ENCODE measurements at regions not wholly inside any gene's neighbourhood (a gene's known extent, or its start where the extent isn't known, plus 50 kb on each side); places are given as distances from the start of the nearest gene placed in this dataset.
"Not testable (repeated sequence)": the region's sequence is repeated elsewhere in the genome, so short reads cannot be mapped to it uniquely, and the experiment has no call there.

GRCh38 chr7:28329661-28330363, 82.5 kb upstream of the CREB5 start:
- no peaks in the 10 kb centered on the region for H3K27me3 ChIP-seq (ENCODE audit: insufficient read depth, low read length)
- no peaks in the 10 kb centered on the region for H3K36me3 ChIP-seq (ENCODE audit: insufficient read depth, low read length)
- H3K9ac ChIP-seq (ENCODE audit: low read depth, low read length): no peak overlapping the region
- H3K4me3 ChIP-seq (ENCODE audit: low read length): no peak overlapping the region
- H3K4me1 ChIP-seq (ENCODE audit: insufficient read depth, low read length): peaks cover 8% of the 10 kb centered on the region; the same call in 1 of the 2 replicates
- WGBS: 93% methylated on average over 6 of the region's 6 CpGs
- no peaks in the 10 kb centered on the region for H3K9me3 ChIP-seq (ENCODE audit: insufficient read depth, low read depth, low read length)
- no peak overlapping the region for H3K27ac ChIP-seq (ENCODE audit: low read depth, low read length)

GRCh38 chr7:28330384-28331070, 81.8 kb upstream of the CREB5 start:
- Histone ChIP-seq H3K36me3 (ENCODE audit: insufficient read depth, low read length) (no peaks in the 10 kb centered on the region), H3K4me3 (ENCODE audit: low read length) (no peak overlapping the region), H3K9ac (ENCODE audit: low read depth, low read length) (no peak overlapping the region), H3K27ac (ENCODE audit: low read depth, low read length) (no peak overlapping the region), H3K9me3 (ENCODE audit: insufficient read depth, low read depth, low read length) (no peaks in the 10 kb centered on the region), H3K4me1 (ENCODE audit: insufficient read depth, low read length) (peaks cover 8% of the 10 kb centered on the region; the same call in 1 of the 2 replicates), H3K27me3 (ENCODE audit: insufficient read depth, low read length) (no peaks in the 10 kb centered on the region)
- 94% methylated on average over 3 of the region's 4 CpGs for WGBS

- Histone ChIP-seq H3K27ac (ENCODE audit: low read depth, low read length) (no peak overlapping the region), H3K36me3 (ENCODE audit: insufficient read depth, low read length) (no peaks in the 10 kb centered on the region), H3K4me3 (ENCODE audit: low read length) (no peak overlapping the region), H3K9me3 (ENCODE audit: insufficient read depth, low read depth, low read length) (no peaks in the 10 kb centered on the region), H3K9ac (ENCODE audit: low read depth, low read length) (no peak overlapping the region), H3K27me3 (ENCODE audit: insufficient read depth, low read length) (no peaks in the 10 kb centered on the region), H3K4me1 (ENCODE audit: insufficient read depth, low read length) (peaks cover 8% of the 10 kb centered on the region; the same call in 1 of the 2 replicates)
- WGBS: 95% methylated on average over 4 of the region's 4 CpGs
Measured at GRCh38 chr7:28332046-28332445, 80.3 kb upstream of the CREB5 start.

- H3K27me3 ChIP-seq (ENCODE audit: insufficient read depth, low read length); H3K36me3 ChIP-seq (ENCODE audit: insufficient read depth, low read length): not testable (repeated sequence)
Measured at GRCh38 chr7:28333548-28333947, 78.8 kb upstream of the CREB5 start.

GRCh38 chr7:28336806-28337205, 75.5 kb upstream of the CREB5 start:
- Histone ChIP-seq H3K9me3 (ENCODE audit: insufficient read depth, low read depth, low read length) (no peaks in the 10 kb centered on the region), H3K27ac (ENCODE audit: low read depth, low read length) (no peak overlapping the region), H3K27me3 (ENCODE audit: insufficient read depth, low read length) (no peaks in the 10 kb centered on the region), H3K9ac (ENCODE audit: low read depth, low read length) (no peak overlapping the region), H3K4me1 (ENCODE audit: insufficient read depth, low read length) (no peaks in the 10 kb centered on the region), H3K36me3 (ENCODE audit: insufficient read depth, low read length) (no peaks in the 10 kb centered on the region), H3K4me3 (ENCODE audit: low read length) (no peak overlapping the region)
- 100% methylated on average over 1 of the region's 2 CpGs for WGBS

More at GRCh38 chr7:28333548-28333947, 78.8 kb upstream of the CREB5 start:
- H3K4me1 ChIP-seq (ENCODE audit: insufficient read depth, low read length); H3K9me3 ChIP-seq (ENCODE audit: insufficient read depth, low read depth, low read length); H3K27ac ChIP-seq (ENCODE audit: low read depth, low read length); H3K9ac ChIP-seq (ENCODE audit: low read depth, low read length); H3K4me3 ChIP-seq (ENCODE audit: low read length): not testable (repeated sequence)

GRCh38 chr7:28338041-28338440, 74.3 kb upstream of the CREB5 start:
- H3K4me1 ChIP-seq (ENCODE audit: insufficient read depth, low read length): no peaks in the 10 kb centered on the region
- H3K36me3 ChIP-seq (ENCODE audit: insufficient read depth, low read length): no peaks in the 10 kb centered on the region
- WGBS: 86% methylated on average over 3 of the region's 3 CpGs
- H3K9ac ChIP-seq (ENCODE audit: low read depth, low read length): no peak overlapping the region
- H3K27me3 ChIP-seq (ENCODE audit: insufficient read depth, low read length): no peaks in the 10 kb centered on the region
- no peak overlapping the region for H3K4me3 ChIP-seq (ENCODE audit: low read length)
- no peaks in the 10 kb centered on the region for H3K9me3 ChIP-seq (ENCODE audit: insufficient read depth, low read depth, low read length)
- H3K27ac ChIP-seq (ENCODE audit: low read depth, low read length): no peak overlapping the region

- Histone ChIP-seq H3K36me3 (ENCODE audit: insufficient read depth, low read length) (no peaks in the 10 kb centered on the region), H3K9me3 (ENCODE audit: insufficient read depth, low read depth, low read length) (no peaks in the 10 kb centered on the region), H3K27ac (ENCODE audit: low read depth, low read length) (no peak overlapping the region), H3K4me1 (ENCODE audit: insufficient read depth, low read length) (no peaks in the 10 kb centered on the region), H3K9ac (ENCODE audit: low read depth, low read length) (no peak overlapping the region), H3K27me3 (ENCODE audit: insufficient read depth, low read length) (no peaks in the 10 kb centered on the region), H3K4me3 (ENCODE audit: low read length) (no peak overlapping the region)
- WGBS: 100% methylated on average over 1 of the region's 1 CpG
Measured at GRCh38 chr7:28343462-28343861, 68.9 kb upstream of the CREB5 start.

- no peak overlapping the region for H3K9ac ChIP-seq (ENCODE audit: low read depth, low read length)
- WGBS: 64% methylated on average over 1 of the region's 1 CpG
Measured at GRCh38 chr7:28346256-28346655, 66.1 kb upstream of the CREB5 start.

GRCh38 chr7:28346676-28347363, 65.5 kb upstream of the CREB5 start:
- Histone ChIP-seq H3K27me3 (ENCODE audit: insufficient read depth, low read length) (no peaks in the 10 kb centered on the region), H3K4me1 (ENCODE audit: insufficient read depth, low read length) (no peaks in the 10 kb centered on the region), H3K9me3 (ENCODE audit: insufficient read depth, low read depth, low read length) (no peaks in the 10 kb centered on the region), H3K9ac (ENCODE audit: low read depth, low read length) (no peak overlapping the region), H3K36me3 (ENCODE audit: insufficient read depth, low read length) (no peaks in the 10 kb centered on the region), H3K27ac (ENCODE audit: low read depth, low read length) (no peak overlapping the region), H3K4me3 (ENCODE audit: low read length) (no peak overlapping the region)
- WGBS: 90% methylated on average over 3 of the region's 3 CpGs

More at GRCh38 chr7:28346256-28346655, 66.1 kb upstream of the CREB5 start:
- no peaks in the 10 kb centered on the region for H3K27me3 ChIP-seq (ENCODE audit: insufficient read depth, low read length)
- H3K4me3 ChIP-seq (ENCODE audit: low read length): no peak overlapping the region
- H3K9me3 ChIP-seq (ENCODE audit: insufficient read depth, low read depth, low read length): no peaks in the 10 kb centered on the region
- H3K36me3 ChIP-seq (ENCODE audit: insufficient read depth, low read length): no peaks in the 10 kb centered on the region
- no peaks in the 10 kb centered on the region for H3K4me1 ChIP-seq (ENCODE audit: insufficient read depth, low read length)
- no peak overlapping the region for H3K27ac ChIP-seq (ENCODE audit: low read depth, low read length)

GRCh38 chr7:28347475-28348318, 64.6 kb upstream of the CREB5 start:
- Histone ChIP-seq H3K9ac (ENCODE audit: low read depth, low read length) (no peak overlapping the region), H3K9me3 (ENCODE audit: insufficient read depth, low read depth, low read length) (no peaks in the 10 kb centered on the region), H3K4me3 (ENCODE audit: low read length) (no peak overlapping the region), H3K27me3 (ENCODE audit: insufficient read depth, low read length) (no peaks in the 10 kb centered on the region), H3K36me3 (ENCODE audit: insufficient read depth, low read length) (no peaks in the 10 kb centered on the region), H3K27ac (ENCODE audit: low read depth, low read length) (no peak overlapping the region), H3K4me1 (ENCODE audit: insufficient read depth, low read length) (no peaks in the 10 kb centered on the region)
- 92% methylated on average over 11 of the region's 12 CpGs for WGBS
